HFF-Myc (cell line): ENCODE measurements at regions not wholly inside any gene's neighbourhood (a gene's known extent, or its start where the extent isn't known, plus 50 kb on each side); places are given as distances from the start of the nearest gene placed in this dataset.

Experiments used
- DNase-seq: peaks from one replicate; pipeline ENCODE4 v3.0.0-alpha.2; 2011; ENCODE audit warnings: low read depth; ENCODE audit errors: extremely low read depth
- H3K4me3 ChIP-seq: replicated peaks from 2 replicates; pipeline ENCODE4 v1.5.1; 2011; ENCODE audit warnings: low read depth, mild to moderate bottlenecking, control low read depth, low read length
- CTCF ChIP-seq: IDR thresholded peaks from 2 replicates; pipeline ENCODE4 v1.5.1; 2012; ENCODE audit warnings: mild to moderate bottlenecking, low read depth, low read length, control low read depth; ENCODE audit errors: missing control alignments

DNA sequence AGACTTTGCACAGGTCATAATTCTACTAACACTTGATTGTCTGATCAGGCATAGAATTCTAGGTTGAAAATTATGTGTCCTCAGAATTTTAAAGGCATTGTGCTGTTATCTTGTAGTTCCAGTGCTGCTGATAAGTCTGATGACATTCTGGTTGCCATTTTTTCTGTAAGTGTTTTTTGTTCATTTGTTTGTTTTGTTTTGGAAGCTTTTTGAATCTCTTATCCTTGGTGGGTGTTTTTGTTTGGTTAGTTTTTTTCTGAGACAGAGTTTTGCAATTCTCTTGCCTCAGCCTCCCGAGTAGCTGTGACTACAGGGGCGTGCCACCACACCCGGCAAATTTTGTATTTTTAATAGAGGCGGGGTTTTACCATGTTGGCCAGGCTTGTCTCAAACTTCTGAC is 178.9 kb downstream of the CCDC71L start:
- TF ChIP-seq CTCF, result no peak
- DNase-seq, result no peak
- no peak overlapping the region for H3K4me3 ChIP-seq

DNA sequence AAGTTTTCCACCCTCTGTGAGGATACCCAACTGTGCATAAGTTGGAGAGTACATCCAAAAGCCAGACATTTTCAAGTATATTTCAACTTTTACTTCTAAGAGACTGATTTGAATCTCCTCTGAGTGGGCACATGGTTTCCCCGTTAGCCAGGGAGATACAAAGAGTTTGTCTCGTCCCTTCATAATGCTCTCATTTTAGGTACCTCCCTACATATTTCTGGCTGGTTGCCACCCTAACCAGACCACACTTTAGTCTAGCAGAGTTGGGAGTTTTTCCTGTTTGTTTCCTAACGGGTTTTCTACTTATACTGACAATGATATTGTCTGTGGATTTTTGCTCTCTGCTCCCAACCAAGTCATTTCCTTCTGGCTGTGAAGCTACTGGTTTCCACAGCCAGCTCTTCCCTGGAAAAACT is 180.3 kb downstream of the CCDC71L start:
- no peak for DNase-seq
- no peak for TF ChIP-seq CTCF
- H3K4me3 ChIP-seq, result no peak overlapping the region

GRCh38 chr7:106480161-106480579 is 180.8 kb downstream of the CCDC71L start:
- TF ChIP-seq CTCF, result no peak
- no peak for DNase-seq
- no peak overlapping the region for H3K4me3 ChIP-seq

DNA sequence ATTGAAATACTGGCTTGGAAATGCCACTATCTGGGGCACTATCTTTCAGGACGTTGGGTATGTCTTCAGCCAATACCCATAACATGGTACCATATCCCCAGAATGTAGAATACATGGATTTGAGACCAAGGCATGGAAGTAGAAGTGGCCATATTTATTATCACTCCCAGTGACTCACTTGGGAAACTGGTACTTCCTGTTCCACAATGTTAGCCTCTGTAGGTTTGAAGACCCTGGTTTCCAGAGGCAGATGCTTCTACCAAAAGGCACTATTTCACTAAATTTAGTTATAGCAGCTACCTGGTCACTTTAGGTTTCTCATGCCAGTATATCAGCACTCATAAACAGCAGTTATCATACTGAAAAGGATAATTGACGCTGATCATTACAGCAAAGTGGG is 184.2 kb downstream of the CCDC71L start:
- DNase-seq, result no peak
- TF ChIP-seq CTCF, result no peak
- H3K4me3 ChIP-seq, result no peak overlapping the region

DNA sequence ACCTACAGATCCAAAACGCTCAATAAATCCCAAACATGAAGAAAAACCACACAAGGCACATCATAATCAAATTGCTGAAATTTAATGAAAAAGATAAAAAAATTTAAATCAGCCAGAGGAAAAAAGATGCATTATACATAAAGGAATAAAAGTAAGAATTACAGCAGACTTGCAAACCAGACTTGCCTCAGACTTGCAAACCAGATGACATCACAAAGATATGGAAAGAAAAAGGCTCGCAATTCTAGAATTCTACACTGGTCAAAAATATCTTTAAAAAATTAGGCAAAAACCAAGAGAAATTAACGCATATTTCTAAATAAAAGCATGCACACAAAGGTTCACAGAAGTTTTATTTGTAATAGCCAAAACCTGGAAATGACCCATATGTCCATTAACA is 188.0 kb upstream of the NAMPT start:
- TF ChIP-seq CTCF, result no peak
- no peak for DNase-seq
- H3K4me3 ChIP-seq, result no peak overlapping the region

GRCh38 chr7:106471686-106472440 is 187.1 kb upstream of the NAMPT start:
- TF ChIP-seq CTCF, result no peak
- no peak for DNase-seq
- no peak overlapping the region for H3K4me3 ChIP-seq

DNA sequence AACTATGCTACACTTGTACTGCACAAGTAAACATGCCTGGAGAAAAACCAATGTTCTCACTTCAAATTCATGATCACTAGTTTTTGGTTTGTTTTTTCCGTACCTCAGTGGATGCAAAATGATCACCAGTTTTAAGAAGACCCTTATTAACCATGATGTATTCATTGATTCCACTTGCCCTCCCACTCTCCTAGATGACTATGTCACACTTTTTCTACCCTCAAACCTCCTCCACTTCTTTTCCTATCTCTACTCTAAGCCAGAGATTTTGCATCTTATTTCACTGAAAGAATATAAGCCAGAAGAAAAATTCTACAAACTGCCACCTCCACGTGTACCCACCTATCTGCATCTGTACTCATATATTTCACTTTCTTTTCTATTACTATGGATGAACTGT is 186.2 kb upstream of the NAMPT start:
- DNase-seq, result no peak
- no peak for TF ChIP-seq CTCF
- no peak overlapping the region for H3K4me3 ChIP-seq
